ENCODE measurements at regions not wholly inside any gene's neighbourhood (a gene's known extent, or its start where the extent isn't known, plus 50 kb on each side); places are given as distances from the start of the nearest gene placed in this dataset.

GRCh38 chr6:156688620-156688971, 88.6 kb upstream of the ARID1B start:
- Mint-ChIP-seq H3K9me3 (no peaks in the 10 kb centered on the region), H3K27me3 (ENCODE audit: insufficient read depth) (peaks cover 1% of the 10 kb centered on the region), H3K36me3 (ENCODE audit: low read depth) (no peaks in the 10 kb centered on the region), H3K4me3 (0 out of 2 replicates have a peak overlapping the region, but pooled peaks have one; percentile 88), H3K27ac (no peak overlapping the region), H3K4me1 (ENCODE audit: low read depth) (peaks cover 25% of the 10 kb centered on the region)
- TF ChIP-seq CTCF (IDR thresholded peaks at IDR 0.05) = no peak
- DNase-seq = no peak

DNA sequence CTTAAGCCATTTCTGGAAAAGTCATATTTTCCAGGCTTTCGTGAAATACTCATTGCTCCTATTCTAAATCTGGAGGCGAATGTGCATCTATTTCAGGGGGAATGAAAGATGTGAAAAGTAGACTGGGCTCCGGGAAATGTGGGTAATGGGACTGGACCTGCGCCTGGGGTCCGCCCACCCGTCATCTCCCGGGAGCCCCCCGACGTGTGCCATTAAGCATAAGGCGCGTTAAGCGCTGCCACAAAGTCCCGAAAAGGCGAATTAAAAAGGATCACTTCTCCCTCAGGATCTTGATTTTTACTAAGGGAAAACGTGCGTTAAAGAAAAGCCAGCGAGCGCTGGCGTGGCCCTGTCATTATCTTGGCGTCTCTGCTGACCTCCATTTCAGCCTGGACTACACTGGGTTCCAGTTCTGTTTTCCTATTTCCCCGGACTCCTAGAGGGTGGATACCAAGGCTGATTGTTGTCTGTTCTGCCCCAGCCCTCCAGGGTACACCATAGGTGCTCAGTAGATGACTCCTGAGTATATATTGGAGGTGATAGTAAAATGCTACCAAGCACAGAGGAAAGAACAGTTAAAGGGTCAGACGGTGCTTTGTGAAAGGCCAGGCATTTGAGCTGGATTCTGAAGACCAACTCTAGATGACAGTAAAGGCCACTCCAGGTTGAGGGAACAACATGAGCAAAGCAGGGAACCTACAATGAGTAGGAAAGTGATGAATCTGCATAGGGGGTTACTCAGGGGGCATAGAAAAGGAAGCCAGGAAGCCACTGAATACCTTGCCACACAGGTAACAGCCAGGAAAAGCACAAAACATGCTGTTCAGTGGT, 89.2 kb upstream of the ARID1B start:
- DNase-seq = peak; percentile 25
- Mint-ChIP-seq H3K9me3 (no peaks in the 10 kb centered on the region), H3K4me3 (peak overlapping the region; percentile 88), H3K4me1 (ENCODE audit: low read depth) (peaks cover 25% of the 10 kb centered on the region), H3K27ac (peak overlapping the region; percentile 86), H3K27me3 (ENCODE audit: insufficient read depth) (peaks cover 1% of the 10 kb centered on the region), H3K36me3 (ENCODE audit: low read depth) (no peaks in the 10 kb centered on the region)
- TF ChIP-seq CTCF (IDR thresholded peaks at IDR 0.05) = no peak

DNA sequence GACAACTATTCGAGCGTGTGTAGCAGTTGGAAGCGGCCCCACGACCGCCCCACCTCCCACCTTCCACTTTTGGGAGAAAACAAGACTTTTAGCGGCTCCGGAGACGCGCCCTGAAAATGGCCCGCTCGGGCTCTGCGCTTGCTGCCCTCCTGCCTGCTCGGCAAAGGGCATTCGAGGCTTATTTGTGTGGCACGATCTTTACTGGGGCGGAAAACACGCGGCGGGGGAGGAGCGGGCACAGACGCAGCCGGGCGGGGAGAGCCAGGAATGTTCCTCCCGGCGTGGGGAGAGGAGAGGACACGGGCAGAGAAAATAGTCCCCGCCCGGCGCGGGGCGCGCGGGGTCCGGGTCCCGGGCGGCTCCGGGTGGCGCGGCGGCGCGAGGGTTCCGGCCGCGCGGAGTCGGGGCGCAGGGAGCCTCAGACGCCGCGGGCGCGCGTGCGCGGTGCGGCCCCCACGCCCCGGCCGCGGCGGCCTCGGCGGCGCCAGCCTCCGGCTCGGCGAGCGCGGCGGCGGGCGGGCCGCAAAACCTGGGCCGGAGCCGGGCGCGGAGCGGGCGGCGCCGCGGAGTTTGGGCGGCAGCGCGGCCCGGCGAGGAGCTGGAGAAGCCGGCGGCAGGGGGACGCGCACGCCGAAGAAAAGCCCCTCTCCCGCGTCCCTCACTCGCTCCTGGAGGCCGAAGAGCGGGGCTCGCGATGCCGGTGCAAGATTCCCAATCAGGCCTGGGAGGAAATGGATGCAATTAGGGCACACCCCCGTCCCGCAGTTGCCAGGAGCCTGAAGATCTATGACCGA, 90.0 kb upstream of the ARID1B start:
- peak; percentile 81 for DNase-seq
- no peak for TF ChIP-seq CTCF (IDR thresholded peaks at IDR 0.05)
- no peaks in the 10 kb centered on the region for H3K9me3 Mint-ChIP-seq
- H3K4me3 Mint-ChIP-seq = peak overlapping the region; percentile 93
- peak overlapping the region; percentile 92 for H3K27ac Mint-ChIP-seq
- peaks cover 25% of the 10 kb centered on the region for H3K4me1 Mint-ChIP-seq (ENCODE audit: low read depth)
- no peaks in the 10 kb centered on the region for H3K36me3 Mint-ChIP-seq (ENCODE audit: low read depth)
- peaks cover 5% of the 10 kb centered on the region for H3K27me3 Mint-ChIP-seq (ENCODE audit: insufficient read depth)

- Mint-ChIP-seq H3K4me1 (ENCODE audit: low read depth) (peaks cover 25% of the 10 kb centered on the region), H3K27ac (peak overlapping the region; percentile 92), H3K27me3 (ENCODE audit: insufficient read depth) (peaks cover 6% of the 10 kb centered on the region), H3K4me3 (peak overlapping the region; percentile 93), H3K9me3 (no peaks in the 10 kb centered on the region), H3K36me3 (ENCODE audit: low read depth) (no peaks in the 10 kb centered on the region)
- DNase-seq = peak; percentile 46
- peak; percentile 65 for TF ChIP-seq CTCF (IDR thresholded peaks at IDR 0.05)
These were observed 90.7 kb upstream of the ARID1B start for GRCh38 chr6:156686301-156686994.

DNA sequence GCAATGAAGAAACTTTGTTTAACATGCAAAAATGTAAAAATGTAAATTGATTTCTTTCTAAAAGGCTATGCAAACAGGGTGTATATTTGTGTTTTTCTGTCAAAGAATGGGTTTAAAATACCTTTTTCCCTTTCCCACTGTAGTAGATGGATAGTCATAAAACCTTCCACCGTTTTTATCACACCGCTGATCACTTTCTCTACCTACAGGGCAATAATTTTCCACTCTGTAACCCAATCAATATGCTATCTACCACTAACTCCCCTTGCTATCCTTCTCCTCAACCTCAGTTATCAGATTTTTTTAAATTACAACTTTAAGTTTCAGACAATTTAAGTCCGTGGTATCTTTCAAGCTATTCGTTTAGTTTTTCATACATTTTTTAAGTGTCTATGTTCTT, 91.4 kb upstream of the ARID1B start:
- peaks cover 25% of the 10 kb centered on the region for H3K4me1 Mint-ChIP-seq (ENCODE audit: low read depth)
- no peak for DNase-seq
- no peak for TF ChIP-seq CTCF (IDR thresholded peaks at IDR 0.05)
- H3K27me3 Mint-ChIP-seq (ENCODE audit: insufficient read depth) = peaks cover 6% of the 10 kb centered on the region
- H3K27ac Mint-ChIP-seq = peak overlapping the region; percentile 92
- H3K36me3 Mint-ChIP-seq (ENCODE audit: low read depth) = no peaks in the 10 kb centered on the region
- H3K4me3 Mint-ChIP-seq = peak overlapping the region; percentile 93
- no peaks in the 10 kb centered on the region for H3K9me3 Mint-ChIP-seq

Data from HFFc6 (cell line).